CD14-positive monocyte (primary cell): ENCODE measurements at regions not wholly inside any gene's neighbourhood (a gene's known extent, or its start where the extent isn't known, plus 50 kb on each side); places are given as distances from the start of the nearest gene placed in this dataset.

ENCODE experiments used
- DNase-seq, 3 donors: peaks; one replicate each; pipeline ENCODE4 v3.0.0-alpha.2; 2011 to 2022
- H2AFZ ChIP-seq: 2 replicates; pipeline ENCODE4 v1.6.0; 2012; ENCODE audit warnings: mild to moderate bottlenecking, low read depth, low read length, inconsistent platforms; ENCODE audit not compliant: insufficient read depth, poor library complexity, severe bottlenecking
- H3K27ac ChIP-seq, 2 donors: 1 replicate in 1 of 2; 2 replicates in 1 of 2; pipeline ENCODE4 v1.5.1; 2012 to 2013; ENCODE audit warnings: low read length in 2 of 2, control low read depth in 1 of 2, inconsistent platforms in 1 of 2, low read depth in 1 of 2, mild to moderate bottlenecking in 1 of 2
- H3K27me3 ChIP-seq, 2 donors: one replicate each; pipeline versions ENCODE4 v1.6.0 to v1.6.1; 2011 to 2013; ENCODE audit warnings: low read length in 2 of 2; ENCODE audit not compliant: control insufficient read depth in 2 of 2, insufficient read depth in 2 of 2
- H3K36me3 ChIP-seq, 2 donors: replicated peaks in 1 of 2; 1 replicate in 1 of 2; 2 replicates in 1 of 2; pipeline versions ENCODE4 v1.5.1 to v1.6.1; 2012 to 2013; ENCODE audit warnings: low read length in 2 of 2, control low read depth in 1 of 2, inconsistent platforms in 1 of 2, mild to moderate bottlenecking in 1 of 2; ENCODE audit not compliant: insufficient read depth in 2 of 2, control insufficient read depth in 1 of 2
- H3K4me1 ChIP-seq, 2 donors: 1 replicate in 1 of 2; 2 replicates in 1 of 2; pipeline versions ENCODE4 v1.5.1 to v1.6.1; 2012 to 2013; ENCODE audit warnings: low read length in 2 of 2, control low read depth in 1 of 2, inconsistent platforms in 1 of 2, mild to moderate bottlenecking in 1 of 2, moderate library complexity in 1 of 2; ENCODE audit not compliant: insufficient read depth in 2 of 2, control insufficient read depth in 1 of 2
- H3K4me2 ChIP-seq: replicated peaks from 2 replicates; pipeline ENCODE3; 2012; ENCODE audit warnings: low read length, moderate library complexity, mild to moderate bottlenecking; ENCODE audit not compliant: poor library complexity, severe bottlenecking; ENCODE audit errors: extremely low read depth
- H3K4me3 ChIP-seq, 3 experiments: fragments of 200-600 bp in 1 of 3; sonication (generic) in 1 of 3; replicated peaks in 1 of 3; 1 replicate in 2 of 3; 2 replicates in 1 of 3; pipeline ENCODE4 v1.5.1; 2011 to 2013; ENCODE audit warnings: low read length in 3 of 3, mild to moderate bottlenecking in 3 of 3, control low read depth in 2 of 3, low read depth in 2 of 3, inconsistent platforms in 1 of 3, moderate library complexity in 1 of 3
- H3K79me2 ChIP-seq: 2 replicates; pipeline ENCODE4 v1.6.0; 2012; ENCODE audit warnings: mild to moderate bottlenecking, control low read depth, inconsistent platforms, low read length, moderate library complexity; ENCODE audit not compliant: insufficient read depth
- H3K9ac ChIP-seq: 2 replicates; pipeline ENCODE4 v1.6.0; 2017; ENCODE audit warnings: low read length, mild to moderate bottlenecking; ENCODE audit not compliant: insufficient read depth, poor library complexity, severe bottlenecking
- H3K9me3 ChIP-seq, 2 donors: replicated peaks in 1 of 2; 1 replicate in 1 of 2; 2 replicates in 1 of 2; pipeline versions ENCODE4 v1.5.1 to v1.6.1; 2012 to 2013; ENCODE audit warnings: low read length in 2 of 2, control low read depth in 1 of 2; ENCODE audit not compliant: control insufficient read depth in 1 of 2, insufficient read depth in 1 of 2
- H4K20me1 ChIP-seq: 2 replicates; pipeline ENCODE4 v1.6.0; 2012; ENCODE audit warnings: mild to moderate bottlenecking, low read length, control low read depth, moderate library complexity; ENCODE audit not compliant: insufficient read depth
- H3K27ac Mint-ChIP-seq, 7 donors: one replicate each; pipeline ENCODE4 v1.8.0; 2020; ENCODE audit warnings: mild to moderate bottlenecking in 7 of 7, mixed read lengths in 7 of 7, moderate library complexity in 6 of 7, inconsistent platforms in 2 of 7
- H3K27me3 Mint-ChIP-seq, 3 donors: one replicate each; pipeline ENCODE4 v1.8.0; 2021 to 2022; ENCODE audit warnings: low read depth in 3 of 3, mild to moderate bottlenecking in 3 of 3, mixed read lengths in 3 of 3, moderate library complexity in 3 of 3, inconsistent platforms in 1 of 3
- H3K36me3 Mint-ChIP-seq, 2 donors: one replicate each; pipeline ENCODE4 v1.8.0; 2020; ENCODE audit warnings: mixed read lengths in 2 of 2, inconsistent platforms in 1 of 2, mild to moderate bottlenecking in 1 of 2
- H3K4me1 Mint-ChIP-seq: one replicate; pipeline ENCODE4 v1.8.0; 2020; ENCODE audit warnings: mild to moderate bottlenecking, mixed read lengths
- H3K4me3 Mint-ChIP-seq, 2 donors: one replicate each; pipeline ENCODE4 v1.8.0; 2020; ENCODE audit warnings: mild to moderate bottlenecking in 2 of 2, mixed read lengths in 2 of 2, moderate library complexity in 1 of 2
- H3K9me3 Mint-ChIP-seq, 7 donors: one replicate each; pipeline ENCODE4 v1.8.0; 2020 to 2022; ENCODE audit warnings: mixed read lengths in 7 of 7, mild to moderate bottlenecking in 6 of 7, moderate library complexity in 6 of 7, inconsistent platforms in 2 of 7
- CTCF ChIP-seq: fragments of 200-600 bp; IDR thresholded peaks from one replicate; pipeline ENCODE4 v1.8.0; 2022; ENCODE audit warnings: antibody characterized with exemption, mild to moderate bottlenecking
- WGBS: methylation state at CpG from one replicate; pipeline ENCODE4 v1.1.5; 2013; ENCODE audit warnings: missing lambda C conversion rate; ENCODE audit not compliant: insufficient coverage; 5-methylcytosine and 5-hydroxymethylcytosine counted together
- intact Hi-C, 2 donors: fragments of 100-400 bp; cut with micrococcal nuclease; formaldehyde crosslinking; loops; one replicate each; pipeline versions ENCODE4 v1.15.0 to v1.15.1; 2023

GRCh38 chr10:4683838-4684237 is 142.2 kb upstream of the AKR1E2 start:
- Histone ChIP-seq H3K27ac (no peak overlapping the region), H3K9ac (no peak overlapping the region), H3K36me3 (no peaks in the 10 kb centered on the region), H3K4me2 (no peak overlapping the region), H3K27me3 (no peaks in the 10 kb centered on the region), H2AFZ (no peak overlapping the region), H3K4me3 (no peak overlapping the region), H3K9me3 (no peaks in the 10 kb centered on the region), H3K79me2 (no peaks in the 10 kb centered on the region), H3K4me1 (no peaks in the 10 kb centered on the region), H4K20me1 (no peaks in the 10 kb centered on the region)
- peaks cover 9% of the 10 kb centered on the region for H3K4me1 Mint-ChIP-seq
- 98% methylated on average over 7 of the region's 8 CpGs for WGBS
- peaks cover 0 to 2% (median 0%) of the 10 kb centered on the region in 3 donors for H3K27me3 Mint-ChIP-seq
- H3K4me3 Mint-ChIP-seq: no peak overlapping the region
- H3K36me3 Mint-ChIP-seq: no peaks in the 10 kb centered on the region
- no peak for DNase-seq
- peak overlapping the region in 1 of 7 donors; percentile 3 for H3K27ac Mint-ChIP-seq
- intact Hi-C loops: no loop called here
- no peaks in the 10 kb centered on the region for H3K9me3 Mint-ChIP-seq
- TF ChIP-seq CTCF: no peak

DNA sequence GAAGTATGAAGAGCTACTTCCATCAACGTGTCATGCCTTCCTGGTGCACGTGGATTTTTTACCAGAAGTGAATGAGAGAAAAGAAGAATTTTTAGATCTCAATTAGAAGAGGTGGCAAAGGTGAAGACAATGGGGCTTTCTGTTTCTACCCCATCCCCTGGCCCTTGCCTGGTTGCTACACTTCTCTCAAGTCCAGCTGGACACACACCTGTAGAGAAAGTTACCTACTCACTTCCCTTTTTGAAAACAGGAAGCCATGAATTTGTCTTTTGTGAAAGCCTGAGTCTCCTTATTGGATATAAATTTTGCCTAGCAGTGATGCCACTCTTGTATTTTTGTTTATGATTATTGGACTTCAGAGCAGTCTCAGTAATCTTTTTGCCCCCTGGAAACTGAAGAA is 142.9 kb upstream of the AKR1E2 start:
- no peak overlapping the region for H3K27ac ChIP-seq
- no peaks in the 10 kb centered on the region for H3K9me3 ChIP-seq
- H2AFZ ChIP-seq: no peak overlapping the region
- WGBS: no CpG with 5 or more reads among the region's 2 CpGs
- no peaks in the 10 kb centered on the region for H3K79me2 ChIP-seq
- no peak overlapping the region for H3K4me2 ChIP-seq
- no peak overlapping the region for H3K9ac ChIP-seq
- Mint-ChIP-seq H3K36me3 (no peaks in the 10 kb centered on the region), H3K27me3 (peaks cover 0 to 3% (median 2%) of the 10 kb centered on the region in 3 donors), H3K27ac (no peak overlapping the region), H3K4me3 (no peak overlapping the region), H3K4me1 (peaks cover 2% of the 10 kb centered on the region), H3K9me3 (no peaks in the 10 kb centered on the region)
- no peaks in the 10 kb centered on the region for H4K20me1 ChIP-seq
- H3K4me1 ChIP-seq: no peaks in the 10 kb centered on the region
- H3K36me3 ChIP-seq: no peaks in the 10 kb centered on the region
- intact Hi-C loops: no loop called here
- DNase-seq: no peak
- no peak for TF ChIP-seq CTCF
- H3K4me3 ChIP-seq: no peak overlapping the region
- no peaks in the 10 kb centered on the region for H3K27me3 ChIP-seq
